Astrocyte (in vitro differentiated cells and primary cell): ENCODE measurements at regions not wholly inside any gene's neighbourhood (a gene's known extent, or its start where the extent isn't known, plus 50 kb on each side); places are given as distances from the start of the nearest gene placed in this dataset.

ENCODE experiments used
- DNase-seq: peaks from one replicate; pipeline ENCODE4 v3.0.0-alpha.2; 2010; ENCODE audit warnings: low read depth
- FAIRE-seq: peaks from 2 replicates; lab custom pipeline; 2011; peaks lifted over from hg19 to GRCh38; lab: Jason Lieb, UNC
- H2AFZ ChIP-seq: 2 replicates; pipeline ENCODE4 v1.6.0; 2012; ENCODE audit warnings: low read depth, low read length, inconsistent platforms
- H3K27ac ChIP-seq: 2 replicates; pipeline ENCODE4 v1.5.1; 2011; ENCODE audit warnings: low read depth, low read length, inconsistent platforms
- H3K27me3 ChIP-seq: 2 replicates; pipeline ENCODE4 v1.6.0; 2011; ENCODE audit warnings: low read length, inconsistent platforms; ENCODE audit not compliant: insufficient read depth
- H3K36me3 ChIP-seq: 2 replicates; pipeline ENCODE4 v1.5.1; 2011; ENCODE audit warnings: low read length, inconsistent platforms; ENCODE audit not compliant: insufficient read depth
- H3K4me1 ChIP-seq: 2 replicates; pipeline ENCODE4 v1.5.1; 2011; ENCODE audit warnings: low read length, inconsistent platforms; ENCODE audit not compliant: insufficient read depth
- H3K4me2 ChIP-seq: 2 replicates; pipeline ENCODE4 v1.6.0; 2012; ENCODE audit warnings: low read length, inconsistent platforms
- H3K4me3 ChIP-seq: 2 replicates; pipeline ENCODE4 v1.5.1; 2011; ENCODE audit warnings: low read depth, mild to moderate bottlenecking, low read length, inconsistent platforms; ENCODE audit not compliant: insufficient read depth
- H3K79me2 ChIP-seq: 2 replicates; pipeline ENCODE4 v1.6.0; 2012; ENCODE audit warnings: mild to moderate bottlenecking, low read length, inconsistent platforms; ENCODE audit not compliant: insufficient read depth
- H3K9ac ChIP-seq: 2 replicates; pipeline ENCODE4 v1.6.0; 2012; ENCODE audit warnings: mild to moderate bottlenecking, low read length, inconsistent platforms
- H3K9me3 ChIP-seq: 2 replicates; pipeline ENCODE4 v1.5.1; 2012; ENCODE audit warnings: low read depth, mild to moderate bottlenecking, low read length, inconsistent platforms; ENCODE audit not compliant: insufficient read depth
- H4K20me1 ChIP-seq: 2 replicates; pipeline ENCODE4 v1.6.0; 2012; ENCODE audit warnings: low read length, inconsistent platforms; ENCODE audit not compliant: insufficient read depth
- H3K27ac Mint-ChIP-seq: one replicate; pipeline ENCODE4 v1.8.0; 2021; ENCODE audit warnings: mild to moderate bottlenecking, mixed read lengths; ENCODE audit not compliant: unreplicated experiment
- H3K27me3 Mint-ChIP-seq: one replicate; pipeline ENCODE4 v1.8.0; 2021; ENCODE audit warnings: low read depth, mixed read lengths; ENCODE audit not compliant: unreplicated experiment
- H3K36me3 Mint-ChIP-seq: one replicate; pipeline ENCODE4 v1.8.0; 2021; ENCODE audit warnings: low read depth, mixed read lengths; ENCODE audit not compliant: unreplicated experiment
- H3K4me1 Mint-ChIP-seq: one replicate; pipeline ENCODE4 v1.8.0; 2021; ENCODE audit warnings: low read depth, mixed read lengths; ENCODE audit not compliant: unreplicated experiment
- H3K4me3 Mint-ChIP-seq: one replicate; pipeline ENCODE4 v1.8.0; 2021; ENCODE audit warnings: mild to moderate bottlenecking, moderate library complexity, mixed read lengths; ENCODE audit not compliant: unreplicated experiment
- H3K9me3 Mint-ChIP-seq: one replicate; pipeline ENCODE4 v1.8.0; 2021; ENCODE audit warnings: mild to moderate bottlenecking, mixed read lengths; ENCODE audit not compliant: unreplicated experiment
- CTCF ChIP-seq: IDR thresholded peaks from 2 replicates; pipeline ENCODE4 v1.5.1; 2011; ENCODE audit warnings: low read depth, mild to moderate bottlenecking, inconsistent platforms, low read length, moderate library complexity; ENCODE audit not compliant: insufficient read depth
- EZH2 ChIP-seq: IDR thresholded peaks from 2 replicates; pipeline ENCODE4 v1.6.1; 2012; ENCODE audit warnings: mild to moderate bottlenecking, low read length, inconsistent platforms; ENCODE audit not compliant: insufficient read depth

- H3K4me1 Mint-ChIP-seq = peaks cover 5% of the 10 kb centered on the region
- Histone ChIP-seq H3K27ac (no peak overlapping the region), H3K9ac (no peak overlapping the region), H3K36me3 (no peaks in the 10 kb centered on the region), H3K9me3 (no peaks in the 10 kb centered on the region), H4K20me1 (no peaks in the 10 kb centered on the region), H3K4me3 (no peak overlapping the region), H3K4me1 (no peaks in the 10 kb centered on the region), H3K4me2 (no peak overlapping the region), H2AFZ (no peak overlapping the region), H3K27me3 (no peaks in the 10 kb centered on the region), H3K79me2 (no peaks in the 10 kb centered on the region)
- H3K27ac Mint-ChIP-seq = no peak overlapping the region
- no peaks in the 10 kb centered on the region for H3K36me3 Mint-ChIP-seq
- H3K4me3 Mint-ChIP-seq = no peak overlapping the region
- DNase-seq = no peak
- peaks cover 2% of the 10 kb centered on the region for H3K27me3 Mint-ChIP-seq
- H3K9me3 Mint-ChIP-seq = no peaks in the 10 kb centered on the region
- FAIRE-seq = no peak
- no peak for TF ChIP-seq EZH2
These were observed 79.9 kb upstream of the ADGRG2 start for GRCh38 chrX:19202171-19202570.

- peaks cover 2% of the 10 kb centered on the region for H3K27me3 Mint-ChIP-seq
- H3K4me3 ChIP-seq = no peak overlapping the region
- no peak overlapping the region for H3K27ac ChIP-seq
- DNase-seq (no peak), FAIRE-seq (peak; percentile 9)
- H3K27ac Mint-ChIP-seq = no peak overlapping the region
- no peaks in the 10 kb centered on the region for H3K4me1 ChIP-seq
- no peaks in the 10 kb centered on the region for H3K36me3 Mint-ChIP-seq
- H3K79me2 ChIP-seq = no peaks in the 10 kb centered on the region
- no peaks in the 10 kb centered on the region for H4K20me1 ChIP-seq
- no peak overlapping the region for H3K4me2 ChIP-seq
- no peak overlapping the region for H2AFZ ChIP-seq
- H3K9me3 Mint-ChIP-seq = no peaks in the 10 kb centered on the region
- H3K4me3 Mint-ChIP-seq = no peak overlapping the region
- no peaks in the 10 kb centered on the region for H3K9me3 ChIP-seq
- H3K4me1 Mint-ChIP-seq = peaks cover 2% of the 10 kb centered on the region
- no peak for TF ChIP-seq EZH2
- no peak for TF ChIP-seq CTCF
- H3K36me3 ChIP-seq = no peaks in the 10 kb centered on the region
- H3K9ac ChIP-seq = no peak overlapping the region
- H3K27me3 ChIP-seq = no peaks in the 10 kb centered on the region
These were observed 82.4 kb upstream of the ADGRG2 start for GRCh38 chrX:19204636-19205035.

GRCh38 chrX:19212037-19212436 lies 89.8 kb upstream of the ADGRG2 start:
- Mint-ChIP-seq H3K9me3 (no peaks in the 10 kb centered on the region), H3K36me3 (no peaks in the 10 kb centered on the region), H3K4me3 (no peak overlapping the region), H3K27me3 (peaks cover 2% of the 10 kb centered on the region), H3K27ac (no peak overlapping the region), H3K4me1 (no peaks in the 10 kb centered on the region)
- Histone ChIP-seq H3K4me3 (no peak overlapping the region), H3K4me2 (no peak overlapping the region), H3K79me2 (no peaks in the 10 kb centered on the region), H4K20me1 (no peaks in the 10 kb centered on the region), H3K4me1 (no peaks in the 10 kb centered on the region), H3K9me3 (no peaks in the 10 kb centered on the region), H3K27me3 (peaks cover 2% of the 10 kb centered on the region), H2AFZ (no peak overlapping the region), H3K9ac (no peak overlapping the region), H3K27ac (no peak overlapping the region), H3K36me3 (no peaks in the 10 kb centered on the region)
- no peak for FAIRE-seq
- DNase-seq = no peak
- TF ChIP-seq EZH2 = no peak
- TF ChIP-seq CTCF = no peak
